ENCODE measurements at regions not wholly inside any gene's neighbourhood (a gene's known extent, or its start where the extent isn't known, plus 50 kb on each side); places are given as distances from the start of the nearest gene placed in this dataset.
A peak's percentile ranks its signal among the peaks of the same experiment; 100 is the strongest.

DNA sequence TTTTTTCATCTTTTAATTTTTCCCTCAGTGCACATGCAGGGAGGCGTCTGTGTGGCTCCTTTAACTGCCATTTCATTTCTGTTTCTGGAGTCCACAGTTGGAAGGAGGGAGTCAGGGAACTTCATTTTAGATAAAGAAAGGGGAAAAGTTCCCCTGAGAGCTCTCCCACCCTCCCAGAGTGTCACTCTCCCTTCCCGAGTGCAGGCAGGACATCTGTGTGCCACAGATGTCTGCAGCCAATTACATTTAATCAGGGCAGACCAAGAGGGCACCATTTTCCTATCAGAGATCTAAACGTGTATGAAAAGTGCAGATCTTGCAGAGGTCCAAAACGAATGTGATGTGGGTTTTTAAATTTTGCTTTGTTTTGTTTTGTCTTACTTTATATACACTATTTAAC is 96.6 kb downstream of the PXDC1 start:
- H3K36me3 Mint-ChIP-seq (ENCODE audit: low read depth), result peaks cover 5% of the 10 kb centered on the region
- TF ChIP-seq, protein P1, sequence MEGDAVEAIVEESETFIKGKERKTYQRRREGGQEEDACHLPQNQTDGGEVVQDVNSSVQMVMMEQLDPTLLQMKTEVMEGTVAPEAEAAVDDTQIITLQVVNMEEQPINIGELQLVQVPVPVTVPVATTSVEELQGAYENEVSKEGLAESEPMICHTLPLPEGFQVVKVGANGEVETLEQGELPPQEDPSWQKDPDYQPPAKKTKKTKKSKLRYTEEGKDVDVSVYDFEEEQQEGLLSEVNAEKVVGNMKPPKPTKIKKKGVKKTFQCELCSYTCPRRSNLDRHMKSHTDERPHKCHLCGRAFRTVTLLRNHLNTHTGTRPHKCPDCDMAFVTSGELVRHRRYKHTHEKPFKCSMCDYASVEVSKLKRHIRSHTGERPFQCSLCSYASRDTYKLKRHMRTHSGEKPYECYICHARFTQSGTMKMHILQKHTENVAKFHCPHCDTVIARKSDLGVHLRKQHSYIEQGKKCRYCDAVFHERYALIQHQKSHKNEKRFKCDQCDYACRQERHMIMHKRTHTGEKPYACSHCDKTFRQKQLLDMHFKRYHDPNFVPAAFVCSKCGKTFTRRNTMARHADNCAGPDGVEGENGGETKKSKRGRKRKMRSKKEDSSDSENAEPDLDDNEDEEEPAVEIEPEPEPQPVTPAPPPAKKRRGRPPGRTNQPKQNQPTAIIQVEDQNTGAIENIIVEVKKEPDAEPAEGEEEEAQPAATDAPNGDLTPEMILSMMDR (IDR thresholded peaks at IDR 0.05), result no peak
- H3K4me1 Mint-ChIP-seq, result peaks cover 27% of the 10 kb centered on the region
- peaks cover 5% of the 10 kb centered on the region for H3K27me3 Mint-ChIP-seq (ENCODE audit: low read depth, poor library complexity)
- H3K4me3 Mint-ChIP-seq, result no peak overlapping the region
- peaks cover 11% of the 10 kb centered on the region for H3K9me3 Mint-ChIP-seq
- peak overlapping the region; percentile 69 for H3K27ac Mint-ChIP-seq
- no peak for DNase-seq

DNA sequence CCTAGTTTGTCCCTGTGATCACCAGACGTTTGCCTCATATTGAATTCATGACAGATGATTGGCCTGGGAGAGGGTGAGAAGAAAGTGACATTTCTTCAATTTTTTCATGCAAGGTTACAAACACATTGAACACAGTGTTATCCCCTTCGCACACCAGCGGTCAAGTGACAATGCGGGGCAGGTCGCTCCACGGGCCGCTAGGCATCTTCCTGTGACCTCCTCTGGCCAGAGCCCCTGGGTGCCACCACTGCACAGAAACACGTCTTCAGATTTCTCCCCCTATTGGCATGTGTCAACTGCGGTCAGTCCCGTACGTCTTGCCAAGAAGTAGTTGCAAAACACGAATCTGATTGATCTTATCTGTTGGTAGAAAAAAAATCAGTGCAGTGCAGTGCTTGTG is 97.1 kb downstream of the PXDC1 start:
- peaks cover 27% of the 10 kb centered on the region for H3K4me1 Mint-ChIP-seq
- H3K36me3 Mint-ChIP-seq (ENCODE audit: low read depth), result peaks cover 5% of the 10 kb centered on the region
- H3K27me3 Mint-ChIP-seq (ENCODE audit: low read depth, poor library complexity), result peaks cover 5% of the 10 kb centered on the region
- H3K4me3 Mint-ChIP-seq, result no peak overlapping the region
- no peak for DNase-seq
- TF ChIP-seq, protein P1 (IDR thresholded peaks at IDR 0.05), result no peak
- H3K9me3 Mint-ChIP-seq, result peaks cover 15% of the 10 kb centered on the region
- H3K27ac Mint-ChIP-seq, result peak overlapping the region; percentile 69

DNA sequence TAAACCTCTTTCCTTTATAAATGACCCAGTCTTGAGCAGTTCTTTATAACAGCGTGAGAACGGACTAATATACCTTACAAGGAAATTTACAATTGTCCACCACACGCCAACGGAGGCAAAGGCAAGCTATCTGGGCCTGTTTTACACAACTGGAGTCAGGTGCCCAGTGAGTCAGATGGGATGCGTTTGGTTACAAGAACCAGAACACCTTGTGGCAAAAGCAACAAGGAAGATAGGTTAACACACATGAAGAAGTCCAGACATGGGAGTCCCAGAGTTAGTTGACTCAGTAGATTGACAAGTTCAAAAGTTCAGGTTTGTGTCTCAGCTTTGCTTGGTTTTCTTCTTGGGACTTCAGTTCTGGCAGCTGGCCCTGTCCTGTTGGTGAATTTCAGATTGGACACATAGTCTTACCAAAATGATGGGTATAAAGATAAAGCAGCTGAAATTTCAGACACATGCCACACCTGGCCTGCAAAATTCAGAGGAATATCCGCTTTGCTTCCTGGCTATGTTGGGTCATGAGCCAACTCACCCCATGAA is 97.9 kb downstream of the PXDC1 start:
- H3K4me1 Mint-ChIP-seq, result peaks cover 27% of the 10 kb centered on the region
- no peak for DNase-seq
- TF ChIP-seq, protein P1 (IDR thresholded peaks at IDR 0.05), result no peak
- peak overlapping the region; percentile 58 for H3K27ac Mint-ChIP-seq
- peaks cover 5% of the 10 kb centered on the region for H3K36me3 Mint-ChIP-seq (ENCODE audit: low read depth)
- peaks cover 15% of the 10 kb centered on the region for H3K9me3 Mint-ChIP-seq
- H3K4me3 Mint-ChIP-seq, result no peak overlapping the region
- peaks cover 5% of the 10 kb centered on the region for H3K27me3 Mint-ChIP-seq (ENCODE audit: low read depth, poor library complexity)

DNA sequence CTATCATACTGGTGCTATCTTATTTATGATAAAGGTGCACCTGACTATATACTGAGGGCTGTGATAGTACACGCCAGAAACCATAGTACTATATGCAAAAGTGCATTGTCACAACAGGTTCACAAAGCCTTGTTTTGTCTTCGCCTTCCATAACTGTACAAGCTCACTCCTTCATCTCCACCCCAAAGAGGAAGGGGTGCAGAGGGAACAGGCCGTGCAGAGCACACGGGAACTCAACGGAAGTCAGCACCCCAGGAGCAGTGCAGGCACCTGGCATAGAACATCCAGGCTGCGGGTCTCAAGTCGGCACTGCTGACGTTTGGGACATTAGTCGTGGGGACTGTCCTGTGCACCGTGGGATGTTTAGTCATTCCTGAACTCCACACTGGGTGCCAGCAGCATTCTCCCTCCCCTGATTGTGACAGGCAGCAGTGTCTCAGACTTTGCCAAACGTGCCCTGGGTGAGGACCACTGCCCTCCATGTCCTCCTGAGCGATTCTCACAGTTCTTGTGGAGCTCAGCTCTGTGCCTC is 99.7 kb downstream of the PXDC1 start:
- no peak for DNase-seq
- H3K9me3 Mint-ChIP-seq, result peaks cover 19% of the 10 kb centered on the region
- peaks cover 10% of the 10 kb centered on the region for H3K36me3 Mint-ChIP-seq (ENCODE audit: low read depth)
- H3K4me3 Mint-ChIP-seq, result no peak overlapping the region
- no peak overlapping the region for H3K27ac Mint-ChIP-seq
- peaks cover 5% of the 10 kb centered on the region for H3K27me3 Mint-ChIP-seq (ENCODE audit: low read depth, poor library complexity)
- peaks cover 35% of the 10 kb centered on the region for H3K4me1 Mint-ChIP-seq
- TF ChIP-seq, protein P1 (IDR thresholded peaks at IDR 0.05), result no peak

DNA sequence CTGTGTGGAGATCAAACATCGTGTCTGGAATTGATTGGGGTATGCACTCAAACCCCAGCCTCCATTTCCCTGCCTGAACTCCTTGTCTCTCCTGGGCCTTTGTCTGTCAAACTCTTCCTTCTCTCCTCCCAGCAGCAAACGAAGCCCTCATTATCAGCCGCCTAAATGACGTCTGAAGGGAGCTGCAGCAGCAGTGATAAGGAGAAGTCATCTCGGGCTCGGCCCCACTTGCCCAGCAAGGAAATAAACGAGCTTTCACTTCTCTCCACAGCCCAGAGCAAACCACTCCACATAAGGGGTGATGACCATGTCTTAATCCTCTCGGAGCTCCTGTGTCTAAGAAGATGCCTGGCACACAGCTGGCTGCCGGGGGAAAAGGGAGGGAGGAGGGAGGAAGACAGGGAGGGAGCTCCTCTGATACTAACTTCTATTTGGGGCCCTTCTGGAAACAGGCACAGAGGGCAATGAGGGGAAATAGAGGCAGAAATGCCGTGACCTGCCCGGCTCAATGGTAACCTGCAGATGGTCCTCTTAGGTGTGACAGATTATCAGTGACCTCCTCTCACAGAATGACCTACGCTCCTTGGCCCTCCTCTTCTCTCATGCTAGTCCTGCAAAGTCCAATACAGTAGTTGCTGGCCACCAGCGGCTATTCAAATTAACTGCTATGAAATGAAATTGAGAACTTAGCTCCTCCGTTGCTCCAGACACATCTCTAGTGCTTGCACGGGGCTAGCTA is 100.4 kb downstream of the PXDC1 start:
- no peak overlapping the region for H3K4me3 Mint-ChIP-seq
- H3K27ac Mint-ChIP-seq, result no peak overlapping the region
- DNase-seq, result no peak
- H3K9me3 Mint-ChIP-seq, result peaks cover 19% of the 10 kb centered on the region
- peaks cover 10% of the 10 kb centered on the region for H3K36me3 Mint-ChIP-seq (ENCODE audit: low read depth)
- TF ChIP-seq, protein P1 (IDR thresholded peaks at IDR 0.05), result no peak
- peaks cover 5% of the 10 kb centered on the region for H3K27me3 Mint-ChIP-seq (ENCODE audit: low read depth, poor library complexity)
- peaks cover 34% of the 10 kb centered on the region for H3K4me1 Mint-ChIP-seq

Data from nephron progenitor cell (in vitro differentiated cells).